A673 (cell line): ENCODE measurements at regions not wholly inside any gene's neighbourhood (a gene's known extent, or its start where the extent isn't known, plus 50 kb on each side); places are given as distances from the start of the nearest gene placed in this dataset.

ENCODE experiments used
- BruUV-seq: library from RNA; stranded (reverse); fragments of 400-500 nt; replicated peaks from 2 replicates; lab custom pipeline; 2021; lab: Mats Ljungman, UMichigan
- CTCF ChIA-PET: fragments of 300-600 bp; sonication (Branson Sonifier 250); formaldehyde crosslinking; loops from one replicate; lab custom pipeline; 2022; ENCODE audit warnings: antibody characterized with exemption; lab: Charles Lee
- POLR2A ChIA-PET: fragments of 300-600 bp; sonication (Branson Sonifier 250); formaldehyde crosslinking; loops from one replicate; lab custom pipeline; 2022; ENCODE audit warnings: antibody characterized with exemption; ENCODE audit not compliant: low non-redundant PET; lab: Charles Lee
- DNase-seq: peaks from one replicate; pipeline ENCODE4 v3.0.0-alpha.2; 2015; ENCODE audit warnings: low spot score
- H3K27ac ChIP-seq: fragments of 200-600 bp; sonication (generic); 2 replicates; pipeline ENCODE4 v1.5.1; 2016; ENCODE audit warnings: mixed run types, low read depth, mild to moderate bottlenecking, mixed read lengths, antibody characterized with exemption, low read length; ENCODE audit not compliant: poor library complexity, severe bottlenecking
- H3K27me3 ChIP-seq: fragments of 200-600 bp; sonication (generic); replicated peaks from 2 replicates; pipeline ENCODE4 v1.6.1; 2017; ENCODE audit warnings: mixed run types, low read depth, mild to moderate bottlenecking, mixed read lengths, antibody characterized with exemption, low read length; ENCODE audit not compliant: insufficient read depth, poor library complexity
- H3K36me3 ChIP-seq: fragments of 200-600 bp; sonication (generic); 2 replicates; pipeline ENCODE4 v1.6.1; 2016; ENCODE audit warnings: mixed run types, mild to moderate bottlenecking, mixed read lengths, antibody characterized with exemption, low read length; ENCODE audit not compliant: insufficient read depth, poor library complexity, severe bottlenecking
- H3K4me1 ChIP-seq: fragments of 200-600 bp; sonication (generic); 2 replicates; pipeline ENCODE4 v1.6.1; 2017; ENCODE audit warnings: mixed run types, mild to moderate bottlenecking, mixed read lengths, antibody characterized with exemption, low read length; ENCODE audit not compliant: insufficient read depth, poor library complexity, severe bottlenecking
- H3K4me3 ChIP-seq: fragments of 200-600 bp; sonication (generic); 2 replicates; pipeline ENCODE4 v1.5.1; 2016; ENCODE audit warnings: low read depth, mixed run types, mild to moderate bottlenecking, mixed read lengths, low read length; ENCODE audit not compliant: poor library complexity, severe bottlenecking
- H3K9me3 ChIP-seq: fragments of 200-600 bp; sonication (generic); 2 replicates; pipeline ENCODE4 v1.6.1; 2016; ENCODE audit warnings: mixed run types, low read depth, mild to moderate bottlenecking, mixed read lengths, antibody characterized with exemption, low read length; ENCODE audit not compliant: poor library complexity, severe bottlenecking
- EZH2 ChIP-seq: fragments of 200-600 bp; sonication (generic); IDR thresholded peaks from 2 replicates; pipeline ENCODE4 v1.6.1; 2017; ENCODE audit warnings: borderline replicate concordance, low read depth, mild to moderate bottlenecking, mixed read lengths, antibody characterized with exemption, low read length; ENCODE audit not compliant: poor library complexity, severe bottlenecking
- intact Hi-C: fragments of 100-400 bp; cut with micrococcal nuclease; formaldehyde crosslinking; loops from one replicate; pipeline ENCODE4 v1.10.0; 2022; ENCODE audit not compliant: unreplicated experiment
- TF ChIP-seq, protein P1 (sequence below): fragments of 300-800, 200-600 bp; sonication (generic); conservative IDR thresholded peaks from 2 replicates; pipeline ENCODE4 v1.5.1; 2017; ENCODE audit warnings: low read depth, mild to moderate bottlenecking, antibody characterized with exemption, low read length, moderate library complexity, mixed read lengths

GRCh38 chr6:130534627-130535026 lies 168.8 kb downstream of the TMEM200A start:
- Histone ChIP-seq H3K27me3 (no peaks in the 10 kb centered on the region), H3K4me3 (no peak overlapping the region), H3K9me3 (peaks cover 7% of the 10 kb centered on the region), H3K27ac (no peak overlapping the region), H3K4me1 (no peaks in the 10 kb centered on the region), H3K36me3 (no peaks in the 10 kb centered on the region)
- BruUV-seq, result no TSS peak
- CTCF ChIA-PET, result no interaction called here
- POLR2A ChIA-PET, result no interaction called here
- TF ChIP-seq, protein P1, sequence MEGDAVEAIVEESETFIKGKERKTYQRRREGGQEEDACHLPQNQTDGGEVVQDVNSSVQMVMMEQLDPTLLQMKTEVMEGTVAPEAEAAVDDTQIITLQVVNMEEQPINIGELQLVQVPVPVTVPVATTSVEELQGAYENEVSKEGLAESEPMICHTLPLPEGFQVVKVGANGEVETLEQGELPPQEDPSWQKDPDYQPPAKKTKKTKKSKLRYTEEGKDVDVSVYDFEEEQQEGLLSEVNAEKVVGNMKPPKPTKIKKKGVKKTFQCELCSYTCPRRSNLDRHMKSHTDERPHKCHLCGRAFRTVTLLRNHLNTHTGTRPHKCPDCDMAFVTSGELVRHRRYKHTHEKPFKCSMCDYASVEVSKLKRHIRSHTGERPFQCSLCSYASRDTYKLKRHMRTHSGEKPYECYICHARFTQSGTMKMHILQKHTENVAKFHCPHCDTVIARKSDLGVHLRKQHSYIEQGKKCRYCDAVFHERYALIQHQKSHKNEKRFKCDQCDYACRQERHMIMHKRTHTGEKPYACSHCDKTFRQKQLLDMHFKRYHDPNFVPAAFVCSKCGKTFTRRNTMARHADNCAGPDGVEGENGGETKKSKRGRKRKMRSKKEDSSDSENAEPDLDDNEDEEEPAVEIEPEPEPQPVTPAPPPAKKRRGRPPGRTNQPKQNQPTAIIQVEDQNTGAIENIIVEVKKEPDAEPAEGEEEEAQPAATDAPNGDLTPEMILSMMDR, result no peak
- TF ChIP-seq EZH2, result no peak
- DNase-seq, result no peak
- intact Hi-C loops, result no loop called here

- ChIA-PET POLR2A (no interaction called here), CTCF (no interaction called here)
- H3K36me3 ChIP-seq, result no peaks in the 10 kb centered on the region
- no peak overlapping the region for H3K27ac ChIP-seq
- H3K27me3 ChIP-seq, result no peaks in the 10 kb centered on the region
- intact Hi-C loops, result no loop called here
- BruUV-seq, result no TSS peak
- TF ChIP-seq, protein P1, result no peak
- no peak for TF ChIP-seq EZH2
- peaks cover 7% of the 10 kb centered on the region for H3K9me3 ChIP-seq
- no peak overlapping the region for H3K4me3 ChIP-seq
- no peak for DNase-seq
- no peaks in the 10 kb centered on the region for H3K4me1 ChIP-seq
Observed at GRCh38 chr6:130535242-130535641, 169.4 kb downstream of the TMEM200A start.

DNA sequence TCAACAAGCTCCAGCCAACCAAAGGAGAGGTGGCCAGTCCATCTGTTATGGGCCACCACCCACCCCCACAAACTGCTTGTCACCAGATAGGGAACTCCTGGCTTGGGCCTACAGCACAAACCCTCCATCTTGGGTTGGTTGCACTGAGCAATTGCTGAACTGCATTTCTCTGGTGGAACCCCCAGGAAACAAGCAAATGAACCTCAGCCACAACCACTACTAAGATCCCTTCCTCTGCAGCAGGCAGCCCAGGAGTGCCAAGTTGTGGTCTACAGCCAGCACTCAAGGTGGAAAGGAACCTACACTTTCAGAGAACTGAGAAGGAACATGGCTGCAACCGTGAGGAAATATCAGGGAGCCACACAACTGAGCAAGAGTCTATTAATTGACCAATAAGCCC lies 171.6 kb downstream of the TMEM200A start:
- ChIA-PET POLR2A (interaction anchor here (0.7 kb wide), 1 partner anchor 11 kb away, joined by 3 read pairs; no protein-coding TSS in a partner anchor), CTCF (no interaction called here)
- DNase-seq, result no peak
- H3K36me3 ChIP-seq, result no peaks in the 10 kb centered on the region
- no peak overlapping the region for H3K27ac ChIP-seq
- BruUV-seq, result no TSS peak
- no peaks in the 10 kb centered on the region for H3K4me1 ChIP-seq
- no peak for TF ChIP-seq EZH2
- TF ChIP-seq, protein P1, result no peak
- no peak overlapping the region for H3K4me3 ChIP-seq
- peaks cover 7% of the 10 kb centered on the region for H3K9me3 ChIP-seq
- intact Hi-C loops, result no loop called here
- H3K27me3 ChIP-seq, result no peaks in the 10 kb centered on the region
